ENCODE measurements at regions not wholly inside any gene's neighbourhood (a gene's known extent, or its start where the extent isn't known, plus 50 kb on each side); places are given as distances from the start of the nearest gene placed in this dataset.
"Not testable (repeated sequence)": the region's sequence is repeated elsewhere in the genome, so short reads cannot be mapped to it uniquely, and the experiment has no call there.

DNA sequence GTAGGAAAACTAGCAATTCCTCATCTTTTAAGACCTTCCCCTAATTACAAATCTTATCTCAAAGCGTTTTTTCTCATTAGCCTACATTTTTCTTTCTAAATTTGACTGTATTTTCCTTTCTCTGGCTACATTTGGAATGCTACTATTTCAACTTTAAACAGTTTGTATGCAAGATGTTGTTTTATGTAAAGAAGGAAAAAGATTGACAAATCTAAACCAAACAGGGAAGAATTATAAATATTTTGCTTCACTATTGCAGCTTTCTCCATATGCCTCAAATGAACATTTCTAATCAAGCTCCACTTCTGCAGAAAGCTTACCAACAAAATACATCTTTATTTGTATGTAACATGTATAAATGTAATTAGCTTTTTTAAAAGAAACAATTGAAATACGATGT, 156.2 kb downstream of the MZT1 start:
- no peak for DNase-seq

DNA sequence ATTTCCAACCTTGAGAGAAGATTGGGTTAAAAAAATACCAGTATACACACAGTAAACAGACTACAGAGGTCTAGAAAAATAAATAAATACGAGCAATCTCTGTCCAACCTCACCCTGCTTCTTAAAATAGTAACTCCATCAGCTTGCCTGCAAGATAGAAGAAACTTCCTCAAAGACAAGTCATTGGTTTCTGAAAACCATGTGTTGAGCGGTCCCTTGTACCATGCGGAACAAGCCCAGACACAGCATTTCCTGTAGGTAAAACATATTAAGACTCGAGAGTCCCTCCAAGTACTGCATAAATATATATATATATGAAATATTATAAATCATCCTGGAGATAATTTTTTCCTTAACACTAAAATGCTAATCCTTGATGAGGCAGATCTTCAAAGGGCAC, 157.4 kb downstream of the MZT1 start:
- DNase-seq = no peak

- no peak for DNase-seq
Observed at GRCh38 chr13:72567566-72567965, 159.9 kb downstream of the MZT1 start.

DNA sequence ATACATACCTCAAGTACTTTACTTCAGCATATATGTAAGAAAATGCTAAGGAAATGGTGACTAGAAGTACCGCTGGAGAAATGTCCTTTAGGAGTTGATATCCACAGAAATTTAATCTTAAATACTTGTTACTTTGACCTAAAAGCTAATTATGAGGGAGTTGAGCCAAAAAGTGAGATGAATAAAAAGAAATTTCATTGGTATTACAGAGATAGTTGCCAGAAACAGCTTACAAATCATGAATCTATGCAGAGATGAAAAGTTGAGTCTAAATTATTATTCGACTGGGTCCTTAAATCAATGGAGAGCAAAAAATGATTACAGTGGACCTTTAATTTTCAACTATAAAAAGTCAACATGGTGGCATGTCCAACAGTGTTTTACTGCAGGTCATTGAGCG, 160.9 kb downstream of the MZT1 start:
- no peak for DNase-seq

- no peak for DNase-seq
Observed at GRCh38 chr13:72565893-72566292, 161.5 kb downstream of the MZT1 start.

DNA sequence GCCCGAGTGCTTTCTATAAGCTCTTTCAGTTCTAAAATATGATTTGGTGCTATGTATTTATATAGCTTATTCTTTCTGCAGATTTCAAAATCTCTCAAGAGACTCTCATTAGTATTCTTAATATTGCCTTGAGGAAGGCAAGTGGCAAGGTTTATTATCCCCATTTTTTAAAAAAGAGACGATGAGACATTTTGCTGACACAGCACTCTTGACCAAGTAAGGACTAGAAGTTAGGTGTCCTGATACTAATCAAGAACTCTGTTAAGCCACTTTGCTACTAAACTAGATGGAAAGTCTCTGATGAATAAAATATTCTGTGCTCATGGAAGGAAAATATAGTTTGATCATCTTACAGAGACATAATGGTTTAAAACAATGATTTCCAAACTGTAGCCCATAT, 164.7 kb downstream of the MZT1 start:
- DNase-seq = no peak

GRCh38 chr13:72561791-72562190, 165.6 kb downstream of the MZT1 start:
- DNase-seq = no peak

GRCh38 chr13:72559716-72560115, 167.7 kb downstream of the MZT1 start:
- no peak for DNase-seq

- no peak for DNase-seq
Observed at GRCh38 chr13:72556945-72557344, 170.5 kb downstream of the MZT1 start.

DNA sequence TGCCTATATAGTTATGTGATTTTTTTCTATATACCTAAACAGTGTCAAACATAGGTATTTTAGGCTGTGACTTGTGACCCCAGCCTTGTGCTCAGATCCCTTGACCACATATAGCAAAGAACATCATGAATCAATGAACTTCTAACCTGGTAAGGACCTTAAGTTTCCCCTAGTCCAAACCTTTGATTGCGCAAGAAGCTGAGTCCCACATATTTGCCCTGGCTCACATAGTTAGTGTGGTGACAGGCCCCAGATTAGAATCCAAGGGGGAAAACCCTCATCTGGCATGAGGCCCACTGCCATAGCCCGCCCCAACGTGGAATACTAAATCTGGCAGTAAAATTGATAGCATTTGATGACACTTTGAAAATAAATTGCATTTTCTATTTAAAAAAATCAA, 171.8 kb downstream of the MZT1 start:
- DNase-seq = no peak

- DNase-seq = no peak
Observed at GRCh38 chr13:72552731-72553130, 174.7 kb downstream of the MZT1 start.

DNA sequence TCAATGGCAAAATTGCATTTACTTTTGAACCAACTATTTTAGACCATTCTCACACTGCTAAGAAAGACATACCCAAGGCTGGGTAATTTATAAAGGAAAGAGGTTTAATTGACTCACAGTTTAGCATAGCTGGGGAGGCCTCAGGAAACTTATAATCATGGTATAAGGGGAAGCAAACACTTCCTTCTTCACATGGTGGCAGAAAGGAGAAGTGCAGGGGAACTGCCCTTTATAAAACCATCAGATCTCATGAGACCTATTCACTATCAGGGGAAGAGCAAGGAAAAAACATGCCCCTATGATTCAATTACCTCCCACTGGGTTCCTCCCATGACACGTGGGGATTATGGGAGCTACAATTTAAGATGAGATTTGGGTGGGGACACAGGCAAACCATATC, 181.5 kb downstream of the MZT1 start:
- DNase-seq = not testable (repeated sequence)

DNA sequence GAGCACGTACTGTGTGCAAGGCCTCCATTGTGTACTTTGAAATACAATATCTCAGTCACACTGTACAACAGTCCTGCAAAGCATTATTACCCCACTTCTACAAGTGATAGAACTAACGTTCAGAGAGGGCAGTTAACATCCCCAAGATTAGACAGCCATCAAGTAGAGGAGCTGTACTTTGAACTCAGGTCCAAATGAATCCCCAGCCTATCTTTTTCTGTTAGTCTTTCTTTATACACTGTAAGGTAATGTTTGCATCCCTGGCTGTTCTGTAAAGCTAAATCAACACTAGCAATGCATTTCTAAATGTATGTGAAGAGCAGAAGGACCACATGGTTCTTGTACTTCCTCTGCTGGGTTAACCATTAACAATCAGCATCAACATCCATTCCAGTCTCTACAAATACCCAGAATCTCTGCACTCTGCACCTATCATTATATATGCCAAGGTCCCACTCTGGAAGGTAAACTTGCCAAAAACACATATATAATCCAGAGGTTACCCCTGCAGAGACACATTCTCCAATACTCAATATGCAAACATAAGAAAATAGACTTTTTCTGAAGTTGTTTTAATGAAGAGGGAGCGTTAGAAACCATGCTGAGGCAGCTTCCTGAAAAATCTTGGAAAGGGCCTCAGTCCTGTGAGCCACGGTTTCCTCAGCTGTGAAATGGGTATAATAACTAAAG, 182.3 kb downstream of the MZT1 start:
- DNase-seq = no peak

DNA sequence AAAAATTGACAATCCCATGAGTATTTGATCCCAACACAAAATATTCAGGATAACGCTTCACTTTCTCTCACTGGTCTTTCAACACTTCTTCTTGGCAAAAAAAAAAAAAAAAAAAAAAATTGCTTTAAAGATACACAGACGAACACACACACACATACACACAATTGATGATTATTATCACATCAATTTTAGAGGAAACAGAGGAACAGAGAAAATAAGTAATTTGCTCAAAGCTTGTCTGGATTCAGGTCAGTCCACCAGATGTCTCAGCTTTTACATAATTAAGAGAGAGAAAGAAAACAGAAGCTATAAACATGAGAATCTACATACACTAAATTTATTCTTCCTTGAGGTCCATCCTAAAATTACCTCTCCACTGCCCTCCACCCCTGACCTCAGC, 183.4 kb downstream of the MZT1 start:
- no peak for DNase-seq

- no peak for DNase-seq
Observed at GRCh38 chr13:72542241-72542640, 185.2 kb downstream of the MZT1 start.

DNA sequence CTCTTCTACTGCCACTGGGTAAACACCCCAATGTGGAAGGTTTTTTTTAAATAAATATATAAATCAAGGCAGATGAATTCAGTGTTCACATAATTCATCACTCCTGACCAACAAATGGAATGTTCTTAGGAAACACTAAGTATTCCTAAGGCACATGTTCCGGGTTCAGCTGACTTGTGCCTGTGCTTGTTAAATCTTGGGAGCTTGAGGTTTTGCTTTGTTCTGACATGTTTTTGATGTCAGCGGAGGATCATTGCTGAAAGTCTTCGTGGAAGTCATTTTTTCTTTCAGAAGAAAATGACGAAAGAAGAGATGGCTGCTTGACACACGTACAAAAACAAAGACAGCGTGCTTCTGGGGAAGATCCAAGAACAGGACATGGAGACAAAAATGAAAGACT, 185.8 kb downstream of the MZT1 start:
- no peak for DNase-seq

- no peak for DNase-seq
Observed at GRCh38 chr13:72540881-72541280, 186.5 kb downstream of the MZT1 start.

- no peak for DNase-seq
Observed at GRCh38 chr13:72539925-72540324, 187.5 kb downstream of the MZT1 start.

DNA sequence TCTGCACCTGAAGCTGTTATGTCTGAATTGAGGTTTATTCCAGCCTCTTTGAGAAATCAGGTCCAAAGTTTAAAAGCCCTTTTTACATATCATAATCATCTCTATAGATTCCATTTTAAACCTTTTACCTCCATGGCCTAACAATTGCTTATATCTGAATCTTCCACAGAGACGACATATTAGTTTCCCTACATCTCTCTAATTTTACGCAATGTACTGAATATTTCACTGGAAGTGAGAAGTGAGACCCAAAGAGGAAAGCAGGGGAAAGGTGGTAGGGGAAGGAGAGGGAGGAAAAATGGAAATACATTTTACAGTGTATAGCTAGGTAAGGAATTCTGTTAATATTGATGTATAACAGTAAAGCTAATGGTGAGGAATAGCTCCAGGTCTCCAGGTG, 189.6 kb downstream of the MZT1 start:
- no peak for DNase-seq

DNA sequence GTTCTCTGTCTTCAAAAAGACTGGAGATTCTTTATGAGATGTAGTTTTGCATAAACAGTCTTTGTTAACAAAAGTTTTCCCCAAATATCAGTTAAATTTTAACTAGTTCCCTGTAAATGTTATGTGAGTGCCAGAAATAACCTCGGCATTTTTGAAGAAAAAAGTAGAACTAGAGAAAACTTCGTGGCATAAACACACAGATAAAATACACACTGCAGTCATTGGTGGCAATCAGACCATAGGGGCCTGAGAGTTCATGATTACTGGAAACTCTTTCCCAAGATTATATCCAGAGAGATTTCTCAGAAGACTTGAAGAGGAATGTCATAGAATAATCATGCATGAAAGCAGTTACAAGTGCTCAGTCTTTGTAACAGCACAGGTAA, 190.0 kb downstream of the MZT1 start:
- DNase-seq = no peak

GRCh38 chr13:72536714-72537394, 190.6 kb downstream of the MZT1 start:
- DNase-seq = no peak

- DNase-seq = no peak
Observed at GRCh38 chr13:72534951-72535640, 192.3 kb downstream of the MZT1 start.

- DNase-seq = no peak
Observed at GRCh38 chr13:72530471-72530870, 197.0 kb downstream of the MZT1 start.

GRCh38 chr13:72527333-72527732, 200.1 kb downstream of the MZT1 start:
- no peak for DNase-seq

Measured in stimulated activated CD4-positive, alpha-beta T cell treated with anti-CD3 and anti-CD28 coated beads, Interleukin-4, amount 100 ng/mL, for 4 hours (primary cell).